NOMO-1 treated with DMSO at 0.1 percent for 48 hours (cell line): ENCODE measurements at regions not wholly inside any gene's neighbourhood (a gene's known extent, or its start where the extent isn't known, plus 50 kb on each side); places are given as distances from the start of the nearest gene placed in this dataset.

Experiments used
- DNase-seq: peaks from one replicate; lab custom pipeline; 2025; ENCODE audit not compliant: unreplicated experiment; lab: John Stamatoyannopoulos, UW

DNA sequence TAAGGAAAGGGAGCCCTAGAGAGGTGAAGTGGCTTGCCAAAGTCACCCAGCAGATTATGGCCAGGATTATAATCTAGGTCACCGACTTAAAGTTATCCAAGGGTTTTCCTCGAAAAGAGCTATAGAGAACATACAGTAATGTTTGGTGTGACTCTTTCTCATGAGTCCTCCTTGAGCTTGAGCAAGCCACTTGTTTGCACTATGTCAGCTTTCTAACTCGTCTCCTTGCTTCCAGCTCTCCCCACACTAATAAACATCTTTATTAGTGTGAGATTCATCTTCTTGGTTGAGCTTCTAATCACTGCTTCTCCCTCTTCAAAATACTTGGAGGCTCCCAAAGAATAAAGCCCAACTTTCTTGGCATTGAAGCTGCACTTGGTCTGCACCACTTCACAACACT lies 390.0 kb upstream of the USP24 start:
- DNase-seq: no peak

DNA sequence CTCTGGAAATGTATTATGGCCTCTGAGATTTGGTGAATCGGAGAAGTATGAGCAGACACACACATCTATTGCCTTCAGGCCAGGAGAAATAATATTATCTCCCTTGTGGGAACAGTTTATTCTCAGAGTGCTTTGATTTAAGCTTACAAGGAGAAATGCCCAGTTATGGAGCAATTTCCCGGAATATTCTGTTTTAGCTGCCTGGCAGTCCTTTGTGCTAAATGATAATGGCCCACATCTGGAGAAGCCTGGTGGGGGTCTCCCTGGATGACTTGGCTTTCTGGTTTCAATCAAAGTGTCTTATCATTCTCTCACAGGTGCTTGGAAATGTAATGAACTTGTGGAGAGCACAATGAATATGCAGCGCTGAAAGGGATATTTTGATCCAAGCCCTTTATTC lies 389.6 kb upstream of the USP24 start:
- no peak for DNase-seq

- DNase-seq: no peak
These were observed 389.0 kb upstream of the USP24 start for GRCh38 chr1:55604179-55604578.

- no peak for DNase-seq
These were observed 385.1 kb upstream of the USP24 start for GRCh38 chr1:55600242-55600641.

GRCh38 chr1:55597910-55598309 lies 382.7 kb upstream of the USP24 start:
- no peak for DNase-seq

- DNase-seq: no peak
These were observed 379.5 kb upstream of the USP24 start for GRCh38 chr1:55594701-55595100.

DNA sequence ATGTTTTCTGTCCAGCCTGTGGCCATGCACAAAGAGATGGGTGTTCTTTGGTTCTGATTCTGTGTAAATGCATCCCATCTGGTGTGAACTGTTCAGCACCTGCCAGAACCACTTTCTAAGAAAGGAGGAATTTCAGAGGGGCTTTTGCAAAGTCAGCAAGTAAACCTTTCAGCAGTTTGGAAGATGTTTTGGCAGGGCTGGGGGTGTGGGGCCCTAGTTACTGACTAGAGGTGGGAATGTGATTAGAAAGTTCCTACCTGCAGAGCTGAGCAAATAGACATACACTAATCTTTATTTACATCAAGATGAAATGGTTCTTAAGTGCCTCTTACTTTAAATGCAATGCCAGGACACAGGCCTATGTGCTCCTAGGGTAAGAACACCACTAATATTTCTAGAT lies 378.1 kb upstream of the USP24 start:
- DNase-seq: no peak

GRCh38 chr1:55592122-55592521 lies 377.0 kb upstream of the USP24 start:
- no peak for DNase-seq

GRCh38 chr1:55589671-55590297 lies 374.6 kb upstream of the USP24 start:
- no peak for DNase-seq

- DNase-seq: no peak
These were observed 373.1 kb upstream of the USP24 start for GRCh38 chr1:55588309-55588708.

DNA sequence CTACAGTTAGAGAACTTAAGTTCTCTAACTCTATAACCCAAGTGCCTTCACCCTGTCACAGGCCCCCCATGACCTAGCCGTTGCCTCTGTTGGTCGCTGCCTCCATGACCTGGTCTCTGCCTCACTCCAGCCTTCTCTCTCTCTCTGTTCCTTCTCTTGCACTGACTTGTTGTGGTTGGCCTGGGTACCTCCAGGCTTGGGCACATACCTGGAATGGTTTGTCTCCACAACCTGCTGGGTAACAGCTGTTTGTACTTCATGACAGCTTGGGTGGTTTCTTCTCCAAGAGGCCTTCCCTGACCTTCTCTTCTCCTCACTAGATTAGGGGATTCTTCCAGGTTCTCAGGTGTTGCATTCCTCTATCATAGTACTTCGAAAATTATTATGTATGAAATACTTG lies 371.6 kb upstream of the USP24 start:
- DNase-seq: no peak

GRCh38 chr1:55585402-55585792 lies 370.2 kb upstream of the USP24 start:
- DNase-seq: no peak

DNA sequence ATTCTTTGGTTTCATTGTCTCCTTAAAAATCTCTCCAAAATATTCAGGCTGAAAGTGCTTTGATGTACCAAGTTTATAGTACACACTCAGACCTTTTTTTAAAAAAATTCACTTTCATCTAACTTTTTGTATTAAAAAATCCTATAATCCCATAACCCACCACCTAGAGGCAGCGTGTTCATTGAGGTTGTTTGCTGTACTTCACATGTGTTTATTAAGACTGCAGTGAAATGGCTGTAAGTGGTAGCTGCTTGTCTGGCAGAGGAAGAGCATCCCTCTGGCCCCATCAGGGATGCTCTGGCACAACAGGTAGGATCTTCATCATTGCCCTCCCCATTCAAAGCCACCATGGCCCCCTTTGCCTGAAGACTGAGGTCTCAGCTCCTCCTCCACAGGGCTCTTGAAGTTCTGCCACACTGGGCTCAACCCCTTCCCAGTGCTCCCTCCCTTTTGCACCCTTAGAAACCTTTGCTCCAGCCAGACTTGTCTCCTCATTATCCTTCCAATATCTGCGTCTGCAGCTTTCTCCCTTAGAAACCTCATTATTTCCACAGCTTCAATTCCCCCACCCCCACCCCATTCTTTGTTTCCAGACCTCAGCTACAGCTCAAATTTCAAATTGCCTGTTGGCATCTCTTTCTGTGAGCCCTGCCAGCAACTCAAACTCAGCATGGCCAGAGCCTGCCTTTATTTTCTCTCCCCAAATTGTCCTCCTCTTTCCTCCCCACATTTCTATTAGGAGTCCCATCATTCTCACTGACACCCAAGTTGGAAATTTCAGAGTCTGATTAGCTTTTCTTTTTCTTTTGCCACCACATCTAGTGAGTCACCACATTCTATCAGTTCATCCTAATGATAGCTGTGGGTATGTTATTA lies 369.6 kb upstream of the USP24 start:
- no peak for DNase-seq

GRCh38 chr1:55582084-55582483 lies 366.9 kb upstream of the USP24 start:
- DNase-seq: no peak

DNA sequence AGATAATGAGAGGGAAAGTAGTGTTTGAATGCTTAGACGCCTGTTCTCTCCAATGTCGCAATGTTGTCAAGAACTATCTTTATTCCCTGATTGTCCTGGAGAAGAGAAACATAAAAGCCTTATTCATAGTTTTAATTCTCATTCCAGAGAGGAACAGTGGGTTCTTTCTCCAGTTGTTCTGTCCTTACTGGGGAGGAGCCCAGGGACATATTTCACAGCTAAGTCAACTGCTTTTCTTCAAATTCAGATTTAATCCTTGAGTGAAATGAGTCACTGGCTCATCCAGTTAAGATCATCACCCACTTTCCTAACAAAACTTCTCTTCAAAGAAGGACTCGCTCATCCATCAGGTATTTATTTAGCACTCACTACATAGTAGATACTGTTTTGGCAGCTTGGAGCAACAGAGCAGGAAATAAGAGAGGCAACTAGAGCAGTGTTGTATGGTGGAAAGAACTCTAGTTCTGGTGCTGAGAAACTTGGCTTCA lies 365.7 kb upstream of the USP24 start:
- DNase-seq: no peak

GRCh38 chr1:55579332-55580001 lies 364.3 kb upstream of the USP24 start:
- DNase-seq: no peak

DNA sequence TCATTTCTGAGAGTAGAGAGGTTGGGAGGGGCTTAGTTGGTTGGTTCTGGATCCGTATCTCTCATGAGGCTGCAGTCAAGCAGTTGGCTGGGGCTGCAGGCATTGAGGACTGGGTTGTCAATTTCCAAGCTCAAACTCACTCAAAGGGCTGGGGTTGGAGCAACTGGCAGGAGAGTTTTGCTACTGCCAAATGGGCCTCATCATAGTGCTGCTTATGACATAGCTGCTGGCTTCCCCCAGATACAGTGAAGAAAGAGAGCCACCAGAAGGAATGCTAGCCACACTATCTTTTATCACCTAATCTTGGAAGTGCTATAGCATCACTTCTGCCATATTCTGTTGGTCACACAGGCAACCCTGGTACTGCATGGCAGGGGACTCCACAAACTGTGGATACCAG lies 363.5 kb upstream of the USP24 start:
- DNase-seq: no peak

- no peak for DNase-seq
These were observed 360.6 kb upstream of the USP24 start for GRCh38 chr1:55575571-55576279.

GRCh38 chr1:55574691-55575225 lies 359.6 kb upstream of the USP24 start:
- no peak for DNase-seq

DNA sequence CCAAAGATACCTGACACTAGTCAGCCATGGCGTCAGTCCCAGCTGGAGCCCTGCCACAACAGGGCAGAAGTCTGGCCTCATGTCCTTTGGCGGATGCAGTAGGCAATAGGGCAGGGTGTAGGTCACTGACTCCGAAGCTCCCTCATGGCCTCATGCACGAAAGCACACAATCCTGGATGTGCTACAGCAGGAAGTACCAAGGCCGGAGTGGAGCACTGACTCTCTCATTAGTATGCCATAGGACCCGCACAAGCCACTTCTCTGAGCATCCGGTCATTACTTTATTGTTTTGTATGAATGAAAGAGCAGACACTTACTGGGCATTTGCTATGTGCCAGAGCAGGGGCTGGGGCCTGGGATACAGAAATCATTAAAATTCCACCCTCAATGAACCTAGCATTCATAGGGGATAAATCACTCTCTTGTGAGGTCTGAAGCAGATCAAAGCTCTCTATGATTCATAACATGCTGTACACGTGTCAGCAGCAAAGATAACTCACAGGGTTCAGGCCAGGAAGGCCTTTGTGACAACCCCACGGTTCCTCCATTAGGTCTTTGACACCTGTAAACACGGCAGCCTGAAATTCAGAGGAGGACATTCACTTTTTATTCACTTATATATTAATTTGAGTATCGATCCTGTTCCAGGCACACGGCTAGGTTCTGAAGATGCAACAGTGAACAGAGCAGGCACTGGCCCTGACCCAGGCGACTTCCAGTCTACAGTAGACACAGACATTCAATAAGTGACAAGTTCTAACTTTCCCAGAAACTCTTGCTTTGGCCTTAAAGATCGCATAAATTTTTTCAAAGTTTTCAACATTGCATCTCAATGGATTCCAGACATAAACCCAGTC lies 357.9 kb upstream of the USP24 start:
- DNase-seq: no peak
